ENCODE measurements at regions not wholly inside any gene's neighbourhood (a gene's known extent, or its start where the extent isn't known, plus 50 kb on each side); places are given as distances from the start of the nearest gene placed in this dataset.

- Histone ChIP-seq H3K27me3 (no peaks in the 10 kb centered on the region), H3K4me3 (no peak overlapping the region), H3K4me1 (no peaks in the 10 kb centered on the region), H3K36me3 (no peaks in the 10 kb centered on the region), H3K27ac (no peak overlapping the region), H3K9me3 (no peaks in the 10 kb centered on the region)
- intact Hi-C loops (cut with DNase I; ENCODE audit: low total_unique reads): no loop called here
- DNase-seq: no peak
- TF ChIP-seq, protein P1, sequence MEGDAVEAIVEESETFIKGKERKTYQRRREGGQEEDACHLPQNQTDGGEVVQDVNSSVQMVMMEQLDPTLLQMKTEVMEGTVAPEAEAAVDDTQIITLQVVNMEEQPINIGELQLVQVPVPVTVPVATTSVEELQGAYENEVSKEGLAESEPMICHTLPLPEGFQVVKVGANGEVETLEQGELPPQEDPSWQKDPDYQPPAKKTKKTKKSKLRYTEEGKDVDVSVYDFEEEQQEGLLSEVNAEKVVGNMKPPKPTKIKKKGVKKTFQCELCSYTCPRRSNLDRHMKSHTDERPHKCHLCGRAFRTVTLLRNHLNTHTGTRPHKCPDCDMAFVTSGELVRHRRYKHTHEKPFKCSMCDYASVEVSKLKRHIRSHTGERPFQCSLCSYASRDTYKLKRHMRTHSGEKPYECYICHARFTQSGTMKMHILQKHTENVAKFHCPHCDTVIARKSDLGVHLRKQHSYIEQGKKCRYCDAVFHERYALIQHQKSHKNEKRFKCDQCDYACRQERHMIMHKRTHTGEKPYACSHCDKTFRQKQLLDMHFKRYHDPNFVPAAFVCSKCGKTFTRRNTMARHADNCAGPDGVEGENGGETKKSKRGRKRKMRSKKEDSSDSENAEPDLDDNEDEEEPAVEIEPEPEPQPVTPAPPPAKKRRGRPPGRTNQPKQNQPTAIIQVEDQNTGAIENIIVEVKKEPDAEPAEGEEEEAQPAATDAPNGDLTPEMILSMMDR (IDR thresholded peaks at IDR 0.05): no peak
These were observed 474.8 kb downstream of the KCNJ2 start for GRCh38 chr17:70644096-70644495.

GRCh38 chr17:70646673-70647072 lies 477.3 kb downstream of the KCNJ2 start:
- Histone ChIP-seq H3K36me3 (no peaks in the 10 kb centered on the region), H3K27me3 (no peaks in the 10 kb centered on the region), H3K27ac (no peak overlapping the region), H3K9me3 (no peaks in the 10 kb centered on the region), H3K4me3 (no peak overlapping the region), H3K4me1 (no peaks in the 10 kb centered on the region)
- TF ChIP-seq, protein P1 (IDR thresholded peaks at IDR 0.05): no peak
- DNase-seq: no peak
- intact Hi-C loops (cut with DNase I; ENCODE audit: low total_unique reads): no loop called here

- DNase-seq: no peak
- Histone ChIP-seq H3K27me3 (no peaks in the 10 kb centered on the region), H3K36me3 (no peaks in the 10 kb centered on the region), H3K4me3 (no peak overlapping the region), H3K4me1 (no peaks in the 10 kb centered on the region), H3K9me3 (no peaks in the 10 kb centered on the region), H3K27ac (no peak overlapping the region)
- intact Hi-C loops (cut with DNase I; ENCODE audit: low total_unique reads): no loop called here
- TF ChIP-seq, protein P1 (IDR thresholded peaks at IDR 0.05): no peak
These were observed 478.8 kb downstream of the KCNJ2 start for GRCh38 chr17:70648166-70648565.

DNA sequence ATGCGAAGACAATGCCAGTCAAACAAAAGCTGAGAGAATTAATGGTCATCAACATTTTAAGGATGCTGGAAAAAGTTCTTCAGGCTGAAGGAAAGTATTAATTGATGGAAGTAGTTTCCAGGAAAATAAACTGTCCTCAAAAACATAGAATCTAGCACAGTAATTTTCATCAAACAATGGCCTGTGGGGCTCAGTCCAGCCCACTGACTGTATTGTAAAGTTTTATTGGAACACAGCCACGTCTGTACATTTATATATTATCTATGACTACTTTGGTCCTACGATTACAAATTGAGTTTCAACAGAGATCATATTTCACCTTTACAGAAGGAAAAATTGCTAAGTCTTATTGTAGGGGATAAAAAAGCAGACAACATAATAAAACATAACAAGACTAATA lies 484.5 kb downstream of the KCNJ2 start:
- Histone ChIP-seq H3K9me3 (no peaks in the 10 kb centered on the region), H3K4me1 (no peaks in the 10 kb centered on the region), H3K27ac (no peak overlapping the region), H3K4me3 (no peak overlapping the region), H3K27me3 (no peaks in the 10 kb centered on the region), H3K36me3 (no peaks in the 10 kb centered on the region)
- DNase-seq: no peak
- TF ChIP-seq, protein P1 (IDR thresholded peaks at IDR 0.05): no peak
- intact Hi-C loops (cut with DNase I; ENCODE audit: low total_unique reads): no loop called here

GRCh38 chr17:70654706-70655105 lies 485.4 kb downstream of the KCNJ2 start:
- no peak overlapping the region for H3K4me3 ChIP-seq
- TF ChIP-seq, protein P1 (IDR thresholded peaks at IDR 0.05): no peak
- no peak overlapping the region for H3K27ac ChIP-seq
- no peaks in the 10 kb centered on the region for H3K4me1 ChIP-seq
- H3K9me3 ChIP-seq: no peaks in the 10 kb centered on the region
- no peaks in the 10 kb centered on the region for H3K36me3 ChIP-seq
- no peak for DNase-seq
- H3K27me3 ChIP-seq: no peaks in the 10 kb centered on the region
- intact Hi-C loops (cut with DNase I; ENCODE audit: low total_unique reads): no loop called here

Data from tibial artery (tissue), 4 donors.